HG02623 (cell line): ENCODE measurements at regions not wholly inside any gene's neighbourhood (a gene's known extent, or its start where the extent isn't known, plus 50 kb on each side); places are given as distances from the start of the nearest gene placed in this dataset.
"Not testable (repeated sequence)": the region's sequence is repeated elsewhere in the genome, so short reads cannot be mapped to it uniquely, and the experiment has no call there.

Experiments
- ATAC-seq: cut with Tn5 transposase; IDR thresholded peaks from one replicate; pipeline ENCODE4 v1.9.1; 2021; ENCODE audit warnings: moderate library complexity; ENCODE audit not compliant: unreplicated experiment

DNA sequence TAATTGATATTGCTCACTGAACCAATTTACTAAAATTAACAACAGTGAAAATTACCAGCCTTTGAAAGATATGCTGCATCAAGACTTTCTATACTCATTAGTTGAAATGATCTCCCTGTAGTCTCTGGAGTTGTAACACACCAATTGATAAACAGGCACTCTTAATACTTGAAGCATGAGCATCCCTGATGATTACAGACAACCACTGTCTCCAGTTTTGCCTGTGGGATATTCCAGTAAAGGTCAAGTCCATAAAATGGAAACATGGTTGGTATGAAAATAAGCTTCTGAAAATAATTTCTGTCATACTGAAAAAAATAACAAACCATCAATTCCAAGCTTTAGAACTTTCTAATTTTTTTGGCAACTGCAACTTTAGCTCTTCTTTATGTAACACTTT, 405.8 kb downstream of the SPRY2 start:
- ATAC-seq: no peak

DNA sequence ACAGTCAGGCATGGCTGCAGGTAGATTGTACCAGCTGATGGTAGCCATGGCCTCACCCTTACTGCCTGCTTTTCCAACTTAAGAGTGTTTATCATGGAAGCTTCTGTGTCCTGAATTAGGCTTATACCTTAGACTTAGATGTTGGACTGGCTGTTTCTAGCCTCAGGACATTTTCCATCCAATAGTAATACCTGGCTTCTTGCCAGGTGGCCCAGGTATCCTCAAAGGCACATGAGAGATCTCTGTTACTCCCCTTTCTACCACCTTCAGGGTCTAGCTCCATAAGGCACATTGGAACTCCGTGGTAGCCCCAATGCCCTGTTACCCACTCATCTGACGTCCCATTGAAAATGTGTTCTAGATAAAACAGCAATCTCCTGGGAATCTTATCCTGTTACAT, 407.5 kb downstream of the SPRY2 start:
- no peak for ATAC-seq

DNA sequence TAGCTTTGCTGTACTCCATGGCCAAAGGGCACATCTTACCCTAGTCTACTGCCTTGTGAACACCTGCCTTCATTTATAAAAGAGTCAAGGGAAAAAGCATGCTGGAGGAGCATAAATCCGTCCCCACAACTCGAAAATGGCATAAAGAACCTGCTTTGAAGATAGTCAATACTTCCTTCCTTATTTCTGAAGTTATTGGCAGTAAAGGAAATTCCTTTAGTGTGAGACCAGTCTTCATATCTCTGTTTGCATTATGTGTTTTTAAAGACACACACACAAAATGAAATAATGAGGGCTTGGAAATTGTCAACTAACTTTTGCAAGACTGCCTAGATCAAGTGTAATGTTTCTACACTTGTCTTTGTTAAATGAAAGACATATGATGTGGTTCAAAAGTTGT, 408.4 kb downstream of the SPRY2 start:
- no peak for ATAC-seq

DNA sequence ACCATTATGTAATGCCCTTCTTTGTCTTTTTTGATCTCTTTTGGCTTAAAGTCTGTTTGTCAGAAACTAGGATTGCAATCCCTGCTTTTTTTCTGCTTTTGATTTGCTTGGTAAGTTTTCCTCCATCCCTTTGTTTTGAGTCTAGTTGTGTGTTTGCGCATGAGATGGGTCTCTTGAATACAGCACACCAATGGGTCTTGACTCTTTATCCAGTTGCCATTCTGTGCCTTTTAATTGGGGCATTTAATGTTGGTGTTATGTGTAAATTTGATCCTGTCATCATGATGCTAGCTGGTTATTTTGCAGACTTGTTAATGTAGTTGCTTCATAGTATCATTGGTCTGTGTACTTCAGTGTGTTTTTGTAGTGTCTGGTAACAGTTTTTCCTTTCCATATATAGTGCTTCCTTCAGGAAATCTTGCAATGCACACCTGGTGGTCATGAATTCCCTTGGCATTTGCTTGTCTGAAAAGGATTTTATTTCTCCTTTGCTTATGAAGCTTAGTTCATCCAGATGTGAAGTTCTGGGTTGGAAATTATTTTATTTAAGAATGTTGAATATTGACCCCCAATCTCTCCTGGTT, 416.9 kb downstream of the SPRY2 start:
- ATAC-seq: not testable (repeated sequence)

DNA sequence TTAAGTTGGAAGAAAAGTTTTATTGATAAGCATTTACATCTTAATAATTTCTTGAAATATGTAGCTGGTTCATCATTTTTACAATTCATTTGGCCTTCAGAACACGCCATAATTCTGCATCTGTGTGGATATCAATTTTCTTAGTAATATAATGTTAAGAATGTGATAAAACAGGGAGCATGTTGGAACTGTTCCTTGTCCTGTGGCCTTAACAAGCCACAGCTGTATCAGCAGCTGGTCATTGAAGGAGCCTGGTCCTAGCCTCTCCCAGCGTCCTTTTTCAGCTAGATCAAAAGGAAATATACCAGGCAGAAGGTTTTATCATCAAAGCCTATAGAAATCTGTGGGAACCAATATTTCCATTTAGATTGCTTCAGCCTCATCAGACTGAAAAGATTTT, 421.8 kb downstream of the SPRY2 start:
- no peak for ATAC-seq

DNA sequence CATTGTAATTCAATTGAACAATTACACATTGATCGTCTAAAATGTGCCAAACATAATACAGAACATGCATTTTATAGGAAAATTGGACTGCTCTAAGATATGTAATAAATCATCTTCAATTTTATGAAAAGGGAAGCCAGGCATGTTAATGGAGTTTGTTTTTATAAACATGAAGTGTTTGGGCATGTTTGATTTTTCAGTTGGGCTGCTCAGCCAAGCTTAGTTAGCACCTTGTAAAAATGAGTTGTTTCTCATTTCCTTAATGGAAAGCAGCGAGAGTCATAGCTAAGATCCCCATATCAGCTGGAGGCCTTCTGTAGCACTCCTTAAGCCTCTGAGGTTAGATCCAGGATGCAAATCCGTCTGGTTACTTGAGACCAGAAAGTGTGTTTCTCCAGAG, 422.3 kb downstream of the SPRY2 start:
- ATAC-seq: no peak

DNA sequence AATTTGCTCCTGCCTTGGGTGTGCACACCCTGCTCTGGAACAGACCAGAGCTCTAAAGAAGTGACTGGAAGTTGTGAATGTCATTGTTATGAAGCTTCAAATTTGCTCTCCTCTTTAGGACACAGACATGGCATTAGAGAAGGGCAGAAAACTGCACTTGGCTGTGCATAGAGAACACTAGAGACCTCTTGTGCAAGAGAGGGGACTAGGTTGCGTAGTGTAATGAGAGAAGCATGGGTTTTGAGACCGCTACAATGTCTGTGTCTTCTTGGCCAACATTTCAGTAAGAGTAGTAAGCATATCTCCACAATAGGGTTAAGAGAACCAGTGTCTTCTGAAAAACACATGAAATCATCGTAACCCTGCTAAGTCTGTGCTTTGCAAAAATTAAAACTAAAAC, 423.3 kb downstream of the SPRY2 start:
- ATAC-seq: no peak

DNA sequence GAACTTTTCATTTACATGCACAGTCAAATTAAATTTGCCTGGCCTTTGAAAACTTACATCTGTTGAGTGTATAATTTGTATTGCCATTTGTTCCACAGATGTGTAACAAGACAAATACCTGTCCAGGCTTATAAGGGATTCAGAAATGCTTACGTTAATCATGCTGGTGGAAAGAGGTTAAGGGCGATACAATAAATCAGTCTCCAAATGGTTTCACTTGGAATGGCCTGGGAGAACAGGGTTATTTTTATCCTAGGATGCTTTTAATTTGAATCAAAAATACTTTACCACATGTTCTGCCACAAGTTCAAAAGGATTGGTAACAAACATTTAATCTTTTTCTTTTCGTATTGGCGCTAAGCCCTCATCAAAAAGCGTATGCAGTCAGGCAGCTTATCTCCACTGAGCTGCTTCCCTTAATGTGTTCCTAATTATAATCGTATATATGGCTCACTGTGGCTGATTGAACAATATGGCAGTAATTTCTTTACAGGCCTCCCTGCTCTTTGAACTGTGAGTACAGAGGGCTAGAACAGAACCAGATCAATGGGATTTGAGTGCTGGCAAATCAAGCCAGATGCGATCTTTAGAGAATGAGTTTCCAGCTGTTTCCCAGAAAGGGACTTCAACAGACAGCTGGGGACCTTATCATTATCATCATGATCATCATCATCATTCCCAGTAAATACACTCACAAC, 425.7 kb downstream of the SPRY2 start:
- ATAC-seq: no peak

DNA sequence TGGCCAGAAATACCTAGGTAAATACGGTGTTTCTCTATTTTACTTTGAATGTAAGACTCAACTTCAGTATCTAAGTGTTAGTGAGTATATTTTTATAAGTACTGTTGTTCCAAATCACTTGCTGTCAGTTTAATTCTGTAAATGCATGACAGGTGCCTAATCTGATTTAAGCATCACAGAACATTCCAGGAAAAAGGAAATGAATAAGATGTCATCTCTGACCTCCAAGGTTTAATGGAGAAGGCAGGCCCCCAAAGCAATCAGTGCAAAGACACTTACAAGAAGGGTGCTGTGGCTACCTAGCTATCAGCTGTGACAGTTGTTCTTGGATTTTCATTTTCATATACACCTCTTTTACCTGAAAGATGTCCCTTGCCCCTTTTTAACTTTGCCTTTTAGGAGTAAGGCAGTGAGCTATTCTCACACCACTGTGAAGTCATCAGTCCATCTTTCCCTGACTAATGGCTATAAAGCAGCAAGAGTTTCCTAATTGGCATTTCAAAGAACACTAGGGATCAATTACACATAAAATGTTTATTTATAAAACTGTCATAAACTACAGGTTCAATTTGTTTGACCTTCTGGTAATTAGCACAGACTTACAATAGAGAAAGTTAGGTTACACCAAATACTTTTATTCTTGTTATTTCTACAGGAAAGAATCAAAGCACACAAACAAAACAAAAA, 427.6 kb downstream of the SPRY2 start:
- no peak for ATAC-seq

DNA sequence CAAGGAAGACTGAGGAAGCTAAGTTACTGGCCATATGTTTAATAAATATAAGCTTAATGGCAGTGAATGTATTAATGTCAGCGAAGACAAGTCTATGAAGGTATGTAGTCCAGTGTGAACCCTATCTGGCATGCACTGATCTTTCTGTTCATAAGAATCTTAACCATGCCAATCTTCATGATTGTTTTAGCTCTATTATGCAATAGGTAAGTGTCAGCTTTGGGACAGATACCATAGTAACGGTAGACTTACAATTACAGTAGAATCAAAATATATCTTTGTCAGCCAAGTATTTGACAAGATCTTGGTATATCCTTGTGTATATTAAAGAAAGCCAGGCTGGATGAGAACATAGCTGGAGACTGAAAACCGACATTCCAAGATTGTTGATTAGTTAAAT, 428.5 kb downstream of the SPRY2 start:
- no peak for ATAC-seq

DNA sequence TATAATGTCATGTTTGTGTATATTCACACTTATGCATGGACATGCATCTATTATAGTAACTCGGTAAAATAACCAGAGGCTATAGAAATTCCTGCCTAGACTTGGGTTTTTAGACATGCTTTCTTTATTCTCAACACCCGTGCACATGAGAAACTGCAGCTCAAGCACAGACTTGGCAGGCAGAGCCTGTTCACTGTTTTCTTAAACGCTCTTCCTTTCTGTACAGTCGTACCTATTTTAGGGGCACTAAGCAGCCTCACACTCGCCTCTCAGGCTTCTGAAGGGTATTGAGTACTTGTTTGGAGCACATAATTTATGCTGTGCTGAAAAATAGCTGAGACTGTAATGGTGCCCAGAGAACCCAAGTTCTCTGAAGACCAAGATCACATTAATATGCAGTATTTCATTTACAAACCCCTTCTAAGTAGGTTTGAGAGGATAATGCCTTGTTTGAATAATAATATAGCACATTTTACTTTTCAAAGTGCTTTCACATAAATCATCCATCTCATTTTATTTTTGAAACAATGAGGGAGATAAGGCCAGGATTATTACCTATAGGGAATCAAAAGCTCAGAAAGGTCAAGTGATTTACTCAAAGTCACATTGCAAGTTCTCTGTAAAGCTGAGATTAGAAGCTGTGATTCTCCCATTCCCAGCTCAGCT, 429.9 kb downstream of the SPRY2 start:
- ATAC-seq: no peak

DNA sequence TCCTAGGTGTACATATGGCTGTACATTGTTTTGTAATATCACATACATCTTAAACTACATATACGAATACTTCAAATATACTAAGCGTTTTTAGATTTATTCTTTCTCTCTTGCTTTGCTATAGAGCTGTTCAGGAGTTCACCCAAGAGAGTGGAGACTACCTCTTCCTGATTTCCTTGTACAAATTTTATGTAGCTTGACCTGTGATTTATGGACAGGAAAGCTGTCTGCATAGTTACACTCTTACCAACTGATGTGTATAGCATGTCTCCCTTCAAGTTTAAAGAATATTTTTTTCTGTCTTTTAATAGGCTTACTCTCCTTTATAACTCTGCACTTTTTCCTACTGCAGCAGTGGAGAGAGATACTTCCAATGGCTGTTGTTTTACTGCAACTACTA, 428.7 kb downstream of the NDFIP2 start:
- ATAC-seq: no peak

DNA sequence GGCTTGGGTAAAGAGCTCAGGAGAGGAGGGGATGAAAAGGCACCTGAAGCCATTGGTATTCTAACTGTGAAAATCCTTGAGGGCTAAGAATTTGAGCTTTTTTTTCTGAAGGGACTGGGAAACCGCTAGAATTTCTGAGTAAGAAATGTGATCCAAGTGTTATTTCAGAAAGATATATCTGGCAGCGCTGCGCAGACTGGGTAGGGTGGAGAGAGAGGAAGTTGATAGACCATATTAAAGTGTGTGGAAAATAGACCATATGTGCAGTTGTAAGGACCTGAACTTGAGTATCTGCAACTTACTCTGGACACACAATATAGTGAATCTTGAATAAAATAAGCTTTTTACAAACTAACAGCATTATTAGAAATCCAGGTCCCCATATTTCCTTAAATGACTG, 427.4 kb downstream of the NDFIP2 start:
- ATAC-seq: no peak

DNA sequence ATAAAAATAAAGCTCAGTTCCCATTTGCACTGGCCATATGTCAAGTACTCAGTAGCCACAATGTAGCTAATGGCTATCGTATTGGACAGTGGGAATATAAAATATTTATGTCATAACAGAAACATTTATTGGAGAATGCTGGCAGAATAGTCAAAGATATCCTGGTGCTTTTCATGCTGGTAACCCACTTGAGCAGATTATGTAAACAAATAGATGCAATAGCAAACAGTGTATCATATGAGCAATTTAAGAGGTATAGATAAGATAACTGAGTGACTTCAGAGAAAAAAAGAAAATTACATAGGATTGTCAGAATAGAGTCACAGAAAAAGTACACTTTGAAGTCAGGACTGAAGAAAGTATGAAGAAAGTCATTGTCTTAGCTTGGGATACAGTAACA, 426.6 kb downstream of the NDFIP2 start:
- no peak for ATAC-seq

DNA sequence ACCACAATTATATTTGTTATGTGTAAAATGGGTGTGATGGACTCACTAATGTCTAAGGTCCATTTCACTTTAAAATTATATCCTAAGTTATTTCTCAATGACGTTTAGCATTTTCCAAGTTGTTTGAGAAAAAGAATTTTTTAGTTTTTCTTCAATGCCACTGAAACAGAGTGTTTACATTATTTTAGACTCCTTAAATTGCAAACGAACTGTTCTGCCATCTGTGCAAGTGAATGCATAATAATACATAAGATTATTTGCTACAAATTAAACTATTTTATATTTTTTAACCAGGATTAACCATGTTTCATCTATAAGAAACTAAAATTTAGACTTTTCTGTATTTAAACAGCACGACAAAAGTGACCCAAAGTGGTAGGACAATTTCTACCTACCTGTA, 425.4 kb downstream of the NDFIP2 start:
- no peak for ATAC-seq

DNA sequence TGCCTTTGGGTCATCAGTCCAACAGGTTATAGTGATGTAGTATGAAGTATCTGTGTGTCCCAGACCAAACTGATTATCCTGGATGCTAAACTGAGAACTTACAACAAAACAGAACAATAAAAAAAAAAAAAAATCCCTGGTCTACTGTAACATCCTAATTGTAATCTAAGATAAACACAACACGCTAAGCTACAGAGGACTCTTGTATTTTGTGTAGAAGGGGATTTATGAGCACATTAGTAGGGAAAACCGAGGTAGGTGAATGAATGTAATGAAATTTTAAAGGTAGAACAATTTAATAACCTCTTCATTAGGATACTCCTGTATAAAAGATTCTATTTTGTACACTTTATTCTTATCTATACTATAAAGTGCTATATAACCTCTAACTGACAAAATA, 424.1 kb downstream of the NDFIP2 start:
- ATAC-seq: no peak

DNA sequence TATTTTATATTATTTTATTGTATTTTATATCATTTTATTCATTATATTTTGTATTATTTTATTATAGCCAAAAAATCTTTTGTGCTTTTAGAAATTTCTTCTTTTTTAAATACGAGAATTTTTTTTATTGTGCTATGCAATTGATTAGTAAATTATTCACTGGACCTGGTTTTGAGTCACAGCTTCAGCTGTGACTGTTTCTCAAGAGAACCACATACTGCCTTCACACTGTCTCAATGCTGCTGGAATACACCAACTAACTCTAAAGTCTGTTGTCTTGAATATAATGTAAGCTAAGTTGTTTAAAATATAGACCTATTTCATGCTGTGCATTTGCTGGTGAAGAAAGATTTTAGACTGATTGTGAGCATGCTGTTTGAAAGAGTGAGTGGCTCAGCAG, 423.6 kb downstream of the NDFIP2 start:
- no peak for ATAC-seq

DNA sequence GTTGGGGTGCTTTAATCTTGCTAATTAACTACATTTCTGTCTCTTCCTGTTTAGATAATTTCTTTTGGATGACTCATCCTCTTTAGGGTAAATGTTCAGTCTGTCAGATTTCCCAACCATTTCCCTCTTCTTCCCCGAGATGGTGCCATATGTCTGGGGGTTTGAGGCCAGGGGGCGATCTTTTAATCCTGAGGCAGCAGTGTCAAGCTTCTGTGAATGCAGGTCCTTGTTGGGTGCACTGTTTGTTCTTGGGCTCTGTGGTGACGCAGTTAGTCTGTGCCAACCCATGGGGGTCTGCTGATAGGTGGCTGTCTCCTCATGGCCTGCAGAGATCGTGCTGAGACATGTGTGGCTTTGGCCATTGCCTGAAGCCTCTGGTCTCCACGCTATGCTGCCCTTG, 420.4 kb downstream of the NDFIP2 start:
- no peak for ATAC-seq

DNA sequence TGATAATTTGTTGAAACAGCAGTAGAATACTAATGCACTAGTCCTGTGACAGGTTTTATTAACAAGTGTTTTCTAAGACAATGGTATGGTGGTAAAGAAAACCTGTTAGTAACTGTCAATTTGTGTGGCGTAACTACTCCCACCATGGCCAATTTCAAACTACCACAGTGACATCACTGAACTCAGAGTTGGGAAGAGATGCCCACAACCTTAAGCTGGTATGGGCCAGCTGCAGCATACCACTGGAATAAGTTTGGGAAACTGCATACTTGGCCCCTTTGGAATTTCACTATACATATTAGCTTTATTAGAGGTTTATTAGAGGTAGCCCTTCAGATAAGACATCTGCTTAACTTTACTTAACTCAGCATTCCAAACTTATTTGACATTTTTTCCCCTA, 419.4 kb downstream of the NDFIP2 start:
- no peak for ATAC-seq

DNA sequence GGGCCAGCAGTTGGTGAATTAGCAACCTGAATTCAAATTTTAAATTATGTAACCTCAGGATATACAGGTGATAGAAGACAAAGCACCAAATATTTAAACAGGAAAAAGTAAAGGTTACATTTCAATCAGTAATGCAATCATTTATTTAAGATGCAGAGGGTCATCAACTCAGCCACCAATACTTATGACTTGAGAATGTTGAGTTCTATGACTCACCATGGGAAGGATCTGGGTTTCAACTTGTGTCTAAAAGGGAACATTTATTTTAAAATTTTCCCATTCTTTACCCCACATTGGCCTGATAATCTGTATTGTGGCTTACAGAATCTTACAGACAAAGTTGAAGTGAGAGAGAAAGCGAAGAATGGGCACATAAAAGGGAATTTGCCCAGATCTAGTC, 418.0 kb downstream of the NDFIP2 start:
- ATAC-seq: no peak

DNA sequence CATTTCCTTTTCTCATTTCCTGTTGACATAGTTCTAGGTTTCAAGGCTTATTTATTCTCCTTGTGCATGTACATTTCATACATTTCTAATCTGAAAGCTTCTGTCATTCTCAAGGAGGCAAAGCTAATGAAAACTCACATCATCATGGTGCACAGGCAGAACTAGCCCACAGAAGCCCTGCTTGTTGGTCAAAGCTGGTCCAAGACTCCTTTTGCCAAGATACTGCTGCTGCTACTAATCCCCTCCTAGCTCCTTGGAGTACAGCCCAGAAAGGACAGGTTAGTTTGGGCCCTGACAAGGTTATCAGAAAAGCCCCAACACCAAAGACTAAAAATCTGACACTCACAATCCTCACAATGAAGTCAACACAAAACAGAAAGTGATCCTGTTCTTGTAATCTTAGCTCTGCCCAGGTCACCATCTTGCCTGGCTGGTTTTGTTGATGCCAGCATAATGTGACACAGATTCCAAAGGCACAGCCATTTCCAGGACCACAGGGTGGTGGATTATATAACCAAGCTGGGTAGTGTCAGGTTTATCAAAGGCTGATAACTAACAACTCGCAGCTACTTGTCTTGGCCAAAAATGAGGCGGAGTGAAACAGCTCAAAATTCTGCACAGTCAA, 417.4 kb downstream of the NDFIP2 start:
- ATAC-seq: no peak

DNA sequence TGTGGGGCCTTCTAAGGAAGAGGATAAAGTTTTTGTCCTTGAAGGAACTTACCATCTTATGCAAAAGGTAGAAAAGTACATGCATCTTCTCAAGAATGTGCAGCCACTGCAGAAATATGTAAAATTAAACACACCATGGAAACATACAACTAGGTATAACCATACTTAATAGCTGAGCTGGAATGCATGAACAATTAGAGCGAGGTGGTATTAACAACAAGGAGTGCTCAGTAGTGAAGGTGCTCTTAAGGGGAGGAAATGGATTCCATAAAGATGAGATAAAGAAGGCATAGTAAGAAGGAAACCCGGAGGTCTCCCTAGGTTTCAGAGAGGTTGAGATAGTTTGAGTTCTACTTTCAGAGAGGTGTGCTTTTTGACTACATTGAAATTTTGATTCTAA, 415.9 kb downstream of the NDFIP2 start:
- ATAC-seq: no peak
